ENCODE measurements at regions not wholly inside any gene's neighbourhood (a gene's known extent, or its start where the extent isn't known, plus 50 kb on each side); places are given as distances from the start of the nearest gene placed in this dataset.

GRCh38 chr3:66565301-66565700 lies 64.5 kb upstream of the LRIG1 start:
- DNase-seq (ENCODE audit: low read depth) = no peak
- TF ChIP-seq CTCF (IDR thresholded peaks at IDR 0.05; ENCODE audit: insufficient read depth, low read depth, low read length, missing control alignments) = no peak
- no peak overlapping the region for H3K4me3 ChIP-seq (ENCODE audit: low read length)

- TF ChIP-seq CTCF (IDR thresholded peaks at IDR 0.05; ENCODE audit: insufficient read depth, low read depth, low read length, missing control alignments) = no peak
- no peak for DNase-seq (ENCODE audit: low read depth)
- no peak overlapping the region for H3K4me3 ChIP-seq (ENCODE audit: low read length)
These were observed 66.3 kb upstream of the LRIG1 start for GRCh38 chr3:66567077-66567476.

DNA sequence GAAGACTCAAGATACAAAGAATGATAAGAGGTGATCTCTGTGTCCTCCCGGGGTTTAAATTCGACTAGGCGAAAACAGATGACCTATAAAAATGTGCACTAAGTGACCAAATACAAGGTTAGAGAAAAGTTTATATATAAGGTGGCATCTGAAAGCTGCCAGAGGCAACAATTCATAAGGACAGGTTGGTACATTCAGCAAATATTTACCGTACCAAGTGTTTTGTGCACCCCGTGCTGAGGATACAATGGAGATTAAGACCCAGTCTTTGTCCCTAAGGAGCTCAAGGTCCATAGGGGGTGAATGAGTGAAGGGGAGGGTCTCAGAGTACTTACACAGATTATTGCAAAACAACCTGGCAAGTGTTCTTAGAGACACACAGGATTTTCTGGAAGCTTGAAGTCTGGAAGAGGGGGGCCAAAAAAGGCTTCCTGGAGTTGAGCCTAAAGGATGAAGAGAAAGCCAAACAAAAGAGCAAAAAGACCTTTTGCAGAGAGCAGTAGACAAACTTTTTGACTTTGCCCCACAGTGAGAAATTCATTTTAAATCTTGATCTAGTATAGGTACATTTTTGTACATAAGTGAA lies 71.4 kb upstream of the LRIG1 start:
- no peak for TF ChIP-seq CTCF (IDR thresholded peaks at IDR 0.05; ENCODE audit: insufficient read depth, low read depth, low read length, missing control alignments)
- no peak for DNase-seq (ENCODE audit: low read depth)
- no peak overlapping the region for H3K4me3 ChIP-seq (ENCODE audit: low read length)

- H3K4me3 ChIP-seq (ENCODE audit: low read length) = no peak overlapping the region
- TF ChIP-seq CTCF (IDR thresholded peaks at IDR 0.05; ENCODE audit: insufficient read depth, low read depth, low read length, missing control alignments) = no peak
- DNase-seq (ENCODE audit: low read depth) = no peak
These were observed 72.3 kb upstream of the LRIG1 start for GRCh38 chr3:66572938-66573710.

DNA sequence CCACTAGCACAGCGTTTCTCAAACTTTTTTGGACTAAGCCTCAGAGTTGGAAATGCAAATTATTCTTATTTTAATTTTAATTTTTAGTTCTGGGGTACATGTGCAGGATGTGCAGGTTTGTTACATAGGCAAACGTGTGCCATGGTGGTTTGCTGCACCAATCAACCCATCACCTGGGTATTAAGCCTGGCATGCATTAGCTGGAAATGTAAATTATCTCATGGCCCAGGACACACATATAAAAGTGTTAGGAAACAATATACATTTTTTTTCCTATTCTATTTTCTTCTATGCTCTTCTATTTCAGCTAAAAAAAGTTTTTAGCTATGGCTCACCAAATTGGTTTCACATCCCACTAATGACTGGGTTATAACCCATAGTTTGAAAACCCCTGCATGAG lies 73.3 kb upstream of the LRIG1 start:
- no peak overlapping the region for H3K4me3 ChIP-seq (ENCODE audit: low read length)
- no peak for DNase-seq (ENCODE audit: low read depth)
- TF ChIP-seq CTCF (IDR thresholded peaks at IDR 0.05; ENCODE audit: insufficient read depth, low read depth, low read length, missing control alignments) = no peak

GRCh38 chr3:66577426-66578203 lies 76.8 kb upstream of the LRIG1 start:
- H3K4me3 ChIP-seq (ENCODE audit: low read length) = no peak overlapping the region
- no peak for TF ChIP-seq CTCF (IDR thresholded peaks at IDR 0.05; ENCODE audit: insufficient read depth, low read depth, low read length, missing control alignments)
- DNase-seq (ENCODE audit: low read depth) = no peak
